SK-N-SH (cell line): ENCODE measurements at regions not wholly inside any gene's neighbourhood (a gene's known extent, or its start where the extent isn't known, plus 50 kb on each side); places are given as distances from the start of the nearest gene placed in this dataset.

Source experiments
- CTCF ChIA-PET: fragments of 300-600, 350-600 bp; formaldehyde crosslinking; extraction: SDS; loops from one replicate; lab custom pipeline; 2021; lab: Yijun Ruan, JAX
- POLR2A ChIA-PET: fragments of 350-600 bp; sonication (Branson Sonifier 250); formaldehyde crosslinking; extraction: SDS; loops from one replicate; lab custom pipeline; 2020; ENCODE audit warnings: antibody characterized with exemption, inconsistent platforms; lab: Yijun Ruan, JAX
- DNase-seq: peaks from one replicate; pipeline ENCODE4 v3.0.0; 2012
- H2AFZ ChIP-seq: fragments of 200-600 bp; sonication (generic); 2 replicates; pipeline ENCODE4 v1.8.1; 2016; ENCODE audit warnings: antibody characterized with exemption, mild to moderate bottlenecking, low read depth
- H3F3A ChIP-seq: fragments of 200-600 bp; sonication (generic); replicated peaks from 2 replicates; pipeline ENCODE3; 2016; ENCODE audit warnings: antibody characterized with exemption, mild to moderate bottlenecking; ENCODE audit not compliant: insufficient read depth
- H3K27ac ChIP-seq, 2 experiments: fragments of 200-500 bp in 1 of 2; fragments of 200-600 bp in 1 of 2; sonication (Bioruptor generic) in 1 of 2; sonication (generic), shearing (Covaris generic) in 1 of 2; 2 replicates each; pipeline versions ENCODE4 v1.5.1 to v1.6.1; 2014 to 2016; ENCODE audit warnings: low read depth in 2 of 2, inconsistent platforms in 1 of 2, low read length in 1 of 2, mild to moderate bottlenecking in 1 of 2, mixed read lengths in 1 of 2
- H3K27me3 ChIP-seq: fragments of 200-600 bp; sonication (generic), shearing (Covaris generic); 2 replicates; pipeline ENCODE4 v1.6.1; 2016; ENCODE audit warnings: mixed run types; ENCODE audit not compliant: insufficient read depth
- H3K36me3 ChIP-seq, 2 experiments: fragments of 200-500 bp in 1 of 2; fragments of 200-600 bp in 1 of 2; sonication (Bioruptor generic) in 1 of 2; sonication (generic) in 1 of 2; replicated peaks in 1 of 2; 2 replicates each; pipeline versions ENCODE3 to v1.5.1; 2014 to 2016; ENCODE audit warnings: low read length in 1 of 2, mild to moderate bottlenecking in 1 of 2; ENCODE audit not compliant: insufficient read depth in 2 of 2, control insufficient read depth in 1 of 2
- H3K4me1 ChIP-seq, 2 experiments: fragments of 200-500 bp in 1 of 2; fragments of 200-600 bp in 1 of 2; sonication (Bioruptor generic) in 1 of 2; sonication (generic), shearing (Covaris generic) in 1 of 2; 2 replicates each; pipeline versions ENCODE4 v1.5.1 to v1.6.1; 2014 to 2016; ENCODE audit warnings: low read depth in 1 of 2, low read length in 1 of 2, mixed run types in 1 of 2; ENCODE audit not compliant: insufficient read depth in 2 of 2, control insufficient read depth in 1 of 2
- H3K4me2 ChIP-seq: fragments of 200-600 bp; sonication (generic), shearing (Covaris generic); 2 replicates; pipeline ENCODE4 v1.6.1; 2017; ENCODE audit warnings: mixed run types
- H3K4me3 ChIP-seq, 2 experiments: fragments of 200-500 bp in 1 of 2; fragments of 200-600 bp in 1 of 2; sonication (Bioruptor generic) in 1 of 2; sonication (generic), shearing (Covaris generic) in 1 of 2; 2 replicates each; pipeline versions ENCODE4 v1.5.1 to v1.8.1; 2014 to 2016; ENCODE audit warnings: low read depth in 2 of 2, inconsistent platforms in 1 of 2, low read length in 1 of 2, mild to moderate bottlenecking in 1 of 2, mixed read lengths in 1 of 2, moderate library complexity in 1 of 2
- H3K79me2 ChIP-seq: fragments of 200-600 bp; sonication (generic); 2 replicates; pipeline ENCODE4 v1.8.1; 2017; ENCODE audit warnings: mild to moderate bottlenecking; ENCODE audit not compliant: insufficient read depth
- H3K9ac ChIP-seq: fragments of 200-600 bp; sonication (generic); 2 replicates; pipeline ENCODE4 v1.6.1; 2017; ENCODE audit warnings: mixed run types
- H3K9me2 ChIP-seq: fragments of 200-600 bp; sonication (generic); 2 replicates; pipeline ENCODE4 v1.6.1; 2017; ENCODE audit warnings: mixed run types
- H3K9me3 ChIP-seq: fragments of 200-600 bp; sonication (generic); 2 replicates; pipeline ENCODE4 v1.6.1; 2017; ENCODE audit warnings: mixed run types, mild to moderate bottlenecking, moderate library complexity
- H4K20me1 ChIP-seq: fragments of 200-600 bp; sonication (generic); 2 replicates; pipeline ENCODE4 v1.6.1; 2017; ENCODE audit warnings: mild to moderate bottlenecking, mixed run types; ENCODE audit not compliant: insufficient read depth
- CHD2 ChIP-seq: fragments of 150-350 bp; IDR thresholded peaks from 2 replicates; pipeline ENCODE4 v1.6.1; 2018; ENCODE audit warnings: low read length; ENCODE audit not compliant: partially characterized antibody
- EP300 ChIP-seq, 2 experiments: IDR thresholded peaks; 2 replicates each; pipeline versions ENCODE4 v1.4.0 to v1.6.1; 2012; ENCODE audit warnings: borderline replicate concordance in 1 of 2, low read depth in 1 of 2, low read length in 1 of 2
- FOSL2 ChIP-seq: IDR thresholded peaks from 2 replicates; pipeline ENCODE4 v1.4.0; 2012; ENCODE audit warnings: low read depth, mild to moderate bottlenecking, moderate library complexity, borderline replicate concordance
- FOXJ3 ChIP-seq: sonication (generic); formaldehyde crosslinking; IDR thresholded peaks from 2 replicates; pipeline ENCODE4 v1.5.1; 2020; ENCODE audit warnings: mild to moderate bottlenecking, missing genetic modification reagents
- GATA2 ChIP-seq: sonication (generic); formaldehyde crosslinking; IDR thresholded peaks from 2 replicates; pipeline ENCODE4 v1.5.0; 2020; ENCODE audit warnings: mild to moderate bottlenecking, missing genetic modification reagents
- JUND ChIP-seq: IDR thresholded peaks from 2 replicates; pipeline ENCODE4 v1.4.0; 2012
- MXI1 ChIP-seq: IDR thresholded peaks from 2 replicates; pipeline ENCODE4 v1.6.1; 2012; ENCODE audit warnings: mild to moderate bottlenecking, low read depth, low read length, improper control_type of control experiment
- NFIC ChIP-seq: IDR thresholded peaks from 2 replicates; pipeline ENCODE4 v1.4.0; 2012; ENCODE audit warnings: borderline replicate concordance
- NRF1 ChIP-seq: IDR thresholded peaks from 2 replicates; pipeline ENCODE4 v1.6.1; 2012; ENCODE audit warnings: low read depth, mild to moderate bottlenecking, low read length
- RAD21 ChIP-seq: IDR thresholded peaks from 2 replicates; pipeline ENCODE4 v1.6.1; 2012; ENCODE audit warnings: mild to moderate bottlenecking, low read length
- RCOR1 ChIP-seq: fragments of 150-350 bp; IDR thresholded peaks from 2 replicates; pipeline ENCODE4 v1.6.1; 2017; ENCODE audit warnings: antibody characterized with exemption, low read length
- RFX5 ChIP-seq: IDR thresholded peaks from 2 replicates; pipeline ENCODE4 v1.6.1; 2012; ENCODE audit warnings: mild to moderate bottlenecking, improper control_type of control experiment, low read length
- SMC3 ChIP-seq: IDR thresholded peaks from 2 replicates; pipeline ENCODE4 v1.6.1; 2012; ENCODE audit warnings: low read depth, low read length, improper control_type of control experiment
- TEAD4 ChIP-seq: IDR thresholded peaks from 2 replicates; pipeline ENCODE4 v1.4.0; 2012; ENCODE audit warnings: mild to moderate bottlenecking, borderline replicate concordance; ENCODE audit not compliant: insufficient read depth
- YY1 ChIP-seq: IDR thresholded peaks from 2 replicates; pipeline ENCODE4 v1.4.0; 2012; ENCODE audit warnings: low read depth, mild to moderate bottlenecking
- WGBS: methylation state at CpG from one replicate; pipeline ENCODE4 v1.1.6; 2017; ENCODE audit warnings: low lambda C conversion rate; 5-methylcytosine and 5-hydroxymethylcytosine counted together
- TF ChIP-seq, protein P1 (sequence below): fragments of 150-350 bp; IDR thresholded peaks from 2 replicates; pipeline ENCODE4 v1.6.1; 2016; ENCODE audit warnings: mild to moderate bottlenecking, low read depth, low read length
- TF ChIP-seq, protein P2 (sequence below): IDR thresholded peaks from 2 replicates; pipeline ENCODE4 v1.6.1; 2012; ENCODE audit warnings: mild to moderate bottlenecking, low read depth, low read length, moderate library complexity
- TF ChIP-seq, protein P3 (sequence below): IDR thresholded peaks from 2 replicates; pipeline ENCODE4 v1.4.0; 2012; ENCODE audit warnings: low read depth, borderline replicate concordance

DNA sequence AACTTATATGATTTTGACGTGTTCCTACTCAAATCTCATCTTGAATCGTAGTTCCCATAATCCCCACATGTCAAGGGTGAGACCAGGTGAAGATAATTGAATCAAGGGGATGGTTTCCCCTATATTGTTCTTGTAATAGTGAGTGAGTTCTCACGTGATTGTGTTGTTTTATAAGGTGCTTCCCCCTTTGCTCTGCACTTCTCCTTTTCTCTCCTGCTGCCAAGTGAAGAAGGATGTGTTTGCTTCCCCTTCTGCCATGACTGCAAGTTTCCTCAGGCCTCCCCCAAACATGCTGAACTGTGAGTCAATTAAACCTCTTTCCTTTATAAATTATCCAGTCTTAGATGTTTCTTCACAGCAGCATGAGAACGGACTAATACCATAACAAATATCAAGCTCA is 83.2 kb downstream of the MANEA start:
- Histone ChIP-seq H2AFZ (no peak overlapping the region), H3K4me2 (no peak overlapping the region), H3K27me3 (no peaks in the 10 kb centered on the region), H3F3A (no peaks in the 10 kb centered on the region), H3K79me2 (no peaks in the 10 kb centered on the region), H3K4me1 (no peaks in the 10 kb centered on the region), H3K9me3 (no peaks in the 10 kb centered on the region), H3K4me3 (no peak overlapping the region), H3K9ac (no peak overlapping the region), H3K36me3 (no peaks in the 10 kb centered on the region), H4K20me1 (no peaks in the 10 kb centered on the region), H3K27ac (no peak overlapping the region), H3K9me2 (no peaks in the 10 kb centered on the region)
- POLR2A ChIA-PET = no interaction called here
- no peak for TF ChIP-seq YY1
- TF ChIP-seq SMC3 = no peak
- no peak for TF ChIP-seq TEAD4
- TF ChIP-seq, protein P1, sequence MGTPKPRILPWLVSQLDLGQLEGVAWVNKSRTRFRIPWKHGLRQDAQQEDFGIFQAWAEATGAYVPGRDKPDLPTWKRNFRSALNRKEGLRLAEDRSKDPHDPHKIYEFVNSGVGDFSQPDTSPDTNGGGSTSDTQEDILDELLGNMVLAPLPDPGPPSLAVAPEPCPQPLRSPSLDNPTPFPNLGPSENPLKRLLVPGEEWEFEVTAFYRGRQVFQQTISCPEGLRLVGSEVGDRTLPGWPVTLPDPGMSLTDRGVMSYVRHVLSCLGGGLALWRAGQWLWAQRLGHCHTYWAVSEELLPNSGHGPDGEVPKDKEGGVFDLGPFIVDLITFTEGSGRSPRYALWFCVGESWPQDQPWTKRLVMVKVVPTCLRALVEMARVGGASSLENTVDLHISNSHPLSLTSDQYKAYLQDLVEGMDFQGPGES = no peak
- TF ChIP-seq EP300 (IDR thresholded peaks at IDR 0.05; ENCODE audit: borderline replicate concordance in 1 of 2, low read depth in 1 of 2, low read length in 1 of 2) = no peak
- TF ChIP-seq JUND = no peak
- TF ChIP-seq MXI1 = no peak
- no peak for TF ChIP-seq RCOR1
- no peak for TF ChIP-seq FOXJ3 (CRISPR knock-in tag)
- no peak for TF ChIP-seq NRF1
- TF ChIP-seq GATA2 (CRISPR knock-in tag) = no peak
- no peak for TF ChIP-seq FOSL2
- TF ChIP-seq, protein P2, sequence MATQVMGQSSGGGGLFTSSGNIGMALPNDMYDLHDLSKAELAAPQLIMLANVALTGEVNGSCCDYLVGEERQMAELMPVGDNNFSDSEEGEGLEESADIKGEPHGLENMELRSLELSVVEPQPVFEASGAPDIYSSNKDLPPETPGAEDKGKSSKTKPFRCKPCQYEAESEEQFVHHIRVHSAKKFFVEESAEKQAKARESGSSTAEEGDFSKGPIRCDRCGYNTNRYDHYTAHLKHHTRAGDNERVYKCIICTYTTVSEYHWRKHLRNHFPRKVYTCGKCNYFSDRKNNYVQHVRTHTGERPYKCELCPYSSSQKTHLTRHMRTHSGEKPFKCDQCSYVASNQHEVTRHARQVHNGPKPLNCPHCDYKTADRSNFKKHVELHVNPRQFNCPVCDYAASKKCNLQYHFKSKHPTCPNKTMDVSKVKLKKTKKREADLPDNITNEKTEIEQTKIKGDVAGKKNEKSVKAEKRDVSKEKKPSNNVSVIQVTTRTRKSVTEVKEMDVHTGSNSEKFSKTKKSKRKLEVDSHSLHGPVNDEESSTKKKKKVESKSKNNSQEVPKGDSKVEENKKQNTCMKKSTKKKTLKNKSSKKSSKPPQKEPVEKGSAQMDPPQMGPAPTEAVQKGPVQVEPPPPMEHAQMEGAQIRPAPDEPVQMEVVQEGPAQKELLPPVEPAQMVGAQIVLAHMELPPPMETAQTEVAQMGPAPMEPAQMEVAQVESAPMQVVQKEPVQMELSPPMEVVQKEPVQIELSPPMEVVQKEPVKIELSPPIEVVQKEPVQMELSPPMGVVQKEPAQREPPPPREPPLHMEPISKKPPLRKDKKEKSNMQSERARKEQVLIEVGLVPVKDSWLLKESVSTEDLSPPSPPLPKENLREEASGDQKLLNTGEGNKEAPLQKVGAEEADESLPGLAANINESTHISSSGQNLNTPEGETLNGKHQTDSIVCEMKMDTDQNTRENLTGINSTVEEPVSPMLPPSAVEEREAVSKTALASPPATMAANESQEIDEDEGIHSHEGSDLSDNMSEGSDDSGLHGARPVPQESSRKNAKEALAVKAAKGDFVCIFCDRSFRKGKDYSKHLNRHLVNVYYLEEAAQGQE = no peak
- no peak for TF ChIP-seq CHD2
- no peak for TF ChIP-seq NFIC
- TF ChIP-seq, protein P3, sequence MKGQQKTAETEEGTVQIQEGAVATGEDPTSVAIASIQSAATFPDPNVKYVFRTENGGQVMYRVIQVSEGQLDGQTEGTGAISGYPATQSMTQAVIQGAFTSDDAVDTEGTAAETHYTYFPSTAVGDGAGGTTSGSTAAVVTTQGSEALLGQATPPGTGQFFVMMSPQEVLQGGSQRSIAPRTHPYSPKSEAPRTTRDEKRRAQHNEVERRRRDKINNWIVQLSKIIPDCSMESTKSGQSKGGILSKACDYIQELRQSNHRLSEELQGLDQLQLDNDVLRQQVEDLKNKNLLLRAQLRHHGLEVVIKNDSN = no peak
- no peak for TF ChIP-seq RAD21
- no peak for TF ChIP-seq RFX5
- CTCF ChIA-PET = no interaction called here
- WGBS = 8% methylated on average over 4 of the region's 4 CpGs
- no peak for DNase-seq
